Sciatic nerve (tissue), 2 donors: ENCODE measurements at regions not wholly inside any gene's neighbourhood (a gene's known extent, or its start where the extent isn't known, plus 50 kb on each side); places are given as distances from the start of the nearest gene placed in this dataset.
A peak's percentile ranks its signal among the peaks of the same experiment; 100 is the strongest.
"Not testable (repeated sequence)": the region's sequence is repeated elsewhere in the genome, so short reads cannot be mapped to it uniquely, and the experiment has no call there.

Experiments used
- ATAC-seq: fragments of 200-7000 bp; cut with Tn5 transposase; one replicate; pipeline ENCODE4 v1.9.1; 2020; ENCODE audit warnings: mild to moderate bottlenecking, moderate library complexity
- DNase-seq: peaks from one replicate; pipeline ENCODE4 v3.0.0-alpha.2; 2020; ENCODE audit warnings: low spot score
- intact Hi-C: fragments of 100-400 bp; cut with DNase I; formaldehyde crosslinking; loops from one replicate; pipeline ENCODE4 v1.14.2; 2022
- donor health status: DM: no; HTN: no; CAD: no.
- donor health status: DM: no; HTN: no; CAD: no.

DNA sequence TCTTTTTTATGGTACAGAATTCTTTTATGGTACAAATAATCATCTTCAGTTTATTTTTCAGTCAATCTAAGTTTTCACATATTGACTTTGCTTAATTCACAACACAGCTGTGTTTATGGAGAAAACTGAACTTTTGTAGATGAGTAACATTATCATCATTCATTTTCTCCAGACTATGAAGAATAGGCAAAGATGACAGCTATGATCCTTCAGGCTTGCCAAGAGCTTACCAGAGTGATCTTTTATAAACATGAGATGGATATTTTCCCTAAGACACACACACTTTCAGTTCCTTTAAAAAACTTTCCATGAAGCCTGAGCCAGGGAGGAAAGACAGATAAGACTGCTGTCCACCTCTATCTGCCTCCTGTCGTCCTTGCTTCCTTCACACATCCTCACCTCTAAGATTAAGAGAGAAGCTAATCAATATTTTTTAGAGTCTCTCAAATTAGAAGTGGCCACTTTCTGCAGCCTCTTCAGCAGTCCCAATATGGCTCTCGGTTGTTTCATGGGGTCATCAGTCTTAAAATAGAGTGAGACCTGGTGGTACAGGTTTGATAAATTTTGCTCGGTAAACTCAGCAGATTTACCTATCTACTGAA, 108.1 kb upstream of the SLC27A6 start:
- no peak for DNase-seq
- ATAC-seq = no peak

DNA sequence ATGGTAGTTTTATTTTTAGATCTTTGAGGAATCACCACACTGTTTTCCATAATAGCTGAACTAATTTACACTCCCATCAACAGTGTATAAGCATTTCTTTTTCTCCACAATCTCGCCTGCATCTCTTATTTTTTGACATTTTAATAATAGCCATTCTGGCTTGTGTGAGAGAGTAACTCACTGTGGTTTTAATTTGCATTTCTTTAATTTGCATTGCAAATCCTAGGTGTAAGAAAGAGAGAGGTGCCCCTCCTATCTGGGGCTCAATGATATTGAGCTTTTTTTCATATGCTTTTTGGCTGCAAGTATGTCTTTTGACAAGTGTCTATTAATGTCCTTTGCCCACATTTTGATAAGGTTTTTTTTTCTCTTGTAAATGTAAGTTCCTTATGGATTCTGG, 106.3 kb upstream of the SLC27A6 start:
- no peak for ATAC-seq
- intact Hi-C loops = no loop called here
- DNase-seq = no peak

More for the DNA sequence above, 108.1 kb upstream of the SLC27A6 start:
- intact Hi-C loops = no loop called here

DNA sequence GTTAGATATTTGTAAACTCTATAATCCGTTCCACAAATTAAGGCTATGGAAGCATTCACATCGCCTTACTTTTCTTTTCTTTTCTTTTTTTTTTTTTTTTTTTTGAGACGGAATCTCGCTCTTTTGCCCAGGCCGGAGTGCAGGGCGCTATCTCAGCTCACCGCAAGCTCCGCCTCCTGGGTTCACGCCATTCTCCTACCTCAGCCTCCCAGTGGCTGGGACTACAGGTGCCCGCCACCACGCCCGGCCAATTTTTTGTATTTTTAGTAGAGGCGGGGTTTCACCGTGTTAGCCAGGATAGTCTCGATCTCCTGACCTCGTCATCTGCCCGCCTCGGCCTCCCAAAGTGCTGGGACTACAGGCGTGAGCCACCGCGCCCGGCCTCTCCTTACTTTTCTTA, 104.1 kb upstream of the SLC27A6 start:
- DNase-seq, intact Hi-C loops, ATAC-seq: not testable (repeated sequence)

DNA sequence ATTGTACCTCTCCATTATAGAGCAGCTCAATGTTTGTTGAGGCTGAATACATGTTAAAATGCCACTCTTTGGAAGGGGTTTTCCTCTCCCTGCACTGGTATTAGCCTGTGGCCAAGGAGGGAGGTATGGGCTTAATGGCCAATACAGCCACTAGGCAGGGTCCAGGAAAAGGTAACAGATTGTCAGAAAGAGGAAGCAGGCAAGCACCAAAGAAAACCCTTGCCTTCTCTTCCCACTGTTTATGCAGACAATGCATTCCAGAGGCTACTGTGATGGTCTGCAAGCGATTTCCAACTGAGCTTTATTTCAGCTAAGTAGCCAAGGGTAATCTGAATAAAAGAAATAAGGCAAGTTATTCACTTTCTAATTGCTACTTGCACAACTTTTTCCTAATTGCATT, 95.3 kb upstream of the SLC27A6 start:
- intact Hi-C loops = no loop called here
- ATAC-seq (peak; percentile 10), DNase-seq (no peak)

DNA sequence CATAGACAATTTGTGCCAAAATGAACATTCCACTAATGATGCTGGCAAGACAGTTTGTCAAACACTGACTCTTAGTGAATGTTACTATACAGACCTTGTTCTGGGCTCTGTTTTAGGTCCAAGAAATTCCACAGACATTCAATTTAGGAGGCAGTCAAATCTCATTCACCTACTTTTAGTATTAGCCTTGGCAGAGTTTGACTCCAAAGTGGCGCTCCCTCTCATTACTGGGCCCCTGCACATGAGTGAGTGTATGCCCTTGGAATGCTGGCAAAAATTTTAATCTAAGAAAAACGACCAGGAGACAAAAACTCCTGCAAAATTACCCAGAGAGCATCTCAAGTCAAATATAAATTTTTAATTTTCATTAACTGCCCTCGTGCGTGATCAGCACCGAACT, 94.9 kb upstream of the SLC27A6 start:
- no peak for DNase-seq
- peak; percentile 20 for ATAC-seq
- intact Hi-C loops = no loop called here

DNA sequence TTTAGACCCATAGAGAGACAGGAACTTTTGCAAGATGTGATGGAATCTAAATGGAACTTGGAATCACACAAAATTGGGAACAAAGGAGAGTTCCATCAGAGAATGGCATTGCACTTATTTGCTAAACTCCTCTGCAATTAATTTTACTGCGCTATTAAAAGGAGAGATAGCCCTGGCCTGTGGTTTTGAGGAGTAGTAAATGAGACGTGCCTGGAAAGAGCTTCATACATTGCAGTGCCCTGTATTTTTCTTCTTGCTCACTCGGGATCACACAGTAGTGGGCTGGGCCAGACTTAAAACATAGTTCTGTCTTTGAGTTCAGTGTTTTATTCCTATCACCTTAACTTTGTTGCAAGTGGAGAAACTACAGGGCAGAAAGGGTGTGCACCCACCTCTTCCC, 94.4 kb upstream of the SLC27A6 start:
- ATAC-seq (peak; percentile 30), DNase-seq (no peak)
- intact Hi-C loops = no loop called here

DNA sequence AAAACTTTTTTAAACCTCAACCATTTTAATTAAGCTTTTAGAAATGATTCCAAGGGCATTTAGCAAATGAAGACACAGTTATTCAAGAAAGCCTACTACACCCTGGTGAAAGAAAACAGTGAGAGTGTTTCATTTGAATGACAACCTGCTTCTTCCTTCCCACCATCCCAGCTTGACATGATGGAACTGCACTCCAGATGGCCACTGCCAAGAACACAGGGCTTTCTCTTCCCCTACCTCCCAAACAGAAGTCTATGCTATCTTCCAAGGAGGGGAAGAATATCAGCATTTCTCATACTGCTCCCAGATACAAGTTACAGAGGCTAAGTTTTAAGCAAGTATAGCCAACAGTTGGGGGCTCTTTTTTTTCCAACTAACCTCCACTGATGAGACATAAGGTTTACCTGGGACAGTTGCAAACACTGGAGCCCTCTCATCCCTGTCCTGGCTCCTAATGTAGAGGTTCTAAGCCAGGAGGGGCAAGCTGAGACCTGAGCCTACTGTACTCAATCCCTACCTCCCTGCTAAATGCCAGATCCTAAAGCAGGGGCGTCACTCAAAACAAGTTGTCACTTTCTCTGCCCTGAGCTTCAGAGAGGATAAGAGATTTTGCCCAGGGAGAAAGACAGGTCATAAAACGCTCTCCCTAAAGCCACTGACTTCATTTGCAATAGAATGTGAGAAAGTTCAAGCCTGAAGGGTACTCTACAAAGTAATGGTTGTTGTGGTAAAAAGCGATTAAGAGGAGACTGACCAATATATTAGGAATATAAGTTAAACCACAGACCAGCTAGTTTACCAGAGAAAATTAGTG, 88.5 kb upstream of the SLC27A6 start:
- intact Hi-C loops = no loop called here
- DNase-seq = no peak
- ATAC-seq = no peak

DNA sequence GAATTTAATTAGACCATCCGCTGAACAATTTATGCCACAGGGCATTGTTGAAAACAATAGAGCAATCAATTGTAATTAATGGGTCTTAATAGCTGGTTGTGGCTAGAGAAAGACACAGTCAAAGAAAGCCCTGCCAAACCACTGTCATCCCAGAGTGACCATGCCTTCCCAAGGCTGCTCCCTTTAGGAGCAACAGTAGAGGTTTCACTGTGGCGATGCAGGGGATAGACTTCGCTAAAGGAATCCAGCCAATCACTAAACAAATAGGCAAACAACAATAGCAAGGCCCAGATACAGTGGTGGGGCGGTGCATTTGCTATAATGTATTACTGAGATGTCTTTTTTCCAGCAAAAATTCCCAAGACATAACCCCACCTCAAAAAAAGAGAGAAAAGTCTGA, 87.8 kb upstream of the SLC27A6 start:
- ATAC-seq (no peak), DNase-seq (no peak)
- intact Hi-C loops = no loop called here

DNA sequence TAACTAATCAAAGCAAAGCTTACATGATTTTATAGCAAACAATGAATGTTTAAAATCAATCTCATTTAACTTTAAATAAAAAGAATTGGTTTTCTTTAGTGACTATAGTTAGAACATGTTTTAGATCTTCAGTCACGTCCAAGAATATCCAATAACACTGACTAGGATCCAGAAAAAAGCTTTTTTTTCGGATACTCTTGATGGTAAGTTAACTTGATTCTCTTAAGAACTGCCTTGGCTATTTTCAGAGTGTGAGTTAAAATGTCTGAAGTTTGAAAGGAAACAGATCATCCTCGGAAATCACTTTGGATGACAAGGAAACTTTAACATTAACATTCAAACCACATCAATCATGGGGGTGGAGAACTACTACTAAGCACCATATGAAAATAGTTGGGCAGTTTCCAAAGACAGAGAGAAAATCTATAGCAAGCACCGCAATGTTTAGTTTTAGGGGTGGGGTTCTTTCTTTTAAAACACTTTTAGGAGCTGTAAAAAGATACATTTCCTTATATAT, 83.7 kb upstream of the SLC27A6 start:
- ATAC-seq (no peak), DNase-seq (no peak)
- intact Hi-C loops = no loop called here

DNA sequence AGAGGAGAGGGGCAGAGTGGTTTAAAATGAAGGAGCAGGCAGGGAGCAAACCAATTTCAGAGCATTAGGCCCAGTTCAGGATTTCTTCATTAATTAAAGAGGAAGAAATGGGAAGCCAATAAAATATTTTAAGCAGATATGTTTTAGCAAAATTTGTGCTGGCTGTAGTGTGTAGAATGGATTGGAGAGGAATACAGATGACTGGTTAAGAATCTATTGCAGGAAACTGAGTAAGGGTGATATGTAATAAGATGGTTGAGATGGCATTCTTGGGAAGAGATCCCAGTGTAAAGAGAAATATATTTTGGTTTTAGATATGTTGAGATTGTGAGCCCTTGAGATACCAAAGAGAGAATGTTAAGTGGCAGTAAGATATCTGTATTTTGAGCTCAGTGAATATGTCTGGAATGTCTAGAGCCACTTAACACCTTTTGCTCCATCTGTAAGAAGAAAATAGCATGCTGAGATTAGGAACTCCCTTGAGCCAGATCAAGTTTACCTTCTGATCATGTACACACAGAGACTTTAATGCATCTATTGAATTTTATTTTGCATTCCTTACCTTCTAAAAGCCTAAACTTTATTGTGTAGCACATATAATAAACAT, 79.5 kb upstream of the SLC27A6 start:
- no peak for ATAC-seq
- DNase-seq = no peak
- intact Hi-C loops = no loop called here

DNA sequence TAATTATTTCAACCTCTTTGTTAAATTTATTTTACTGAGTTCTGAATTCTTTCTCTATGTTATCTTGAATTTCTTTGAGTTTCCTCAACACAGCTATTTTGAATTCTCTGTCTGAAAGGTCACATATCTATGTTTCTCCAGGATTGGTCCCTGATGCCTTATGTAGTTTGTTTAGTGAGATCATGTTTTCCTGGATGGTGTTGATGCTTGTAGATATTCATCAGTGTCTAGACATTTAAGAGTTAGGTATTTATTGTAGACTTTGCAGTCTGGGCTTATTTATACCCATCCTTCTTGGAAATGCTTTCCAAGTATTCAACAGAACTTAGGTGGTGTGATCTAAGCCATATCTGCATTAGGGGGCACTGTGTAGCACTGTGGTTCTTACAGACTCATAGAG, 70.2 kb upstream of the SLC27A6 start:
- intact Hi-C loops = no loop called here
- ATAC-seq (no peak), DNase-seq (no peak)

DNA sequence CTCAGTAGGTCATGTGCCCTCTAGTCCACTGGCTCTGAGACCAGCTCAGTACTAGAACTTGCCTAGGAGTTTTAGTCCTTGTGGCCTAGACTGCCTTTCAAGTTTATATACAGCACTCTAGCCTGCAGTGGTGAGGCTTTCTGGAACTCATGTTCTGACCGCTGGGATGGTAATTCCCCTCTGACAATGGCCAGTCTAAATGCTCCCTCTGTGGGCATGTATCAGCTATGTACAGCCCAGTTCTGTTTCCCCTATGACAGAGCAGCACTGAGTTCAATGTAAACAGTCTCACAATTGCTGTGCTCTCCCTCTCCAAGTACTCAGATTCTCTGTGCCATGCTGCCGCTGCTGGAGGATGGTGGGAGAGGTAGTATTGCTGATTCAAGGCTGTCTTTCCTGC, 68.6 kb upstream of the SLC27A6 start:
- intact Hi-C loops = no loop called here
- DNase-seq (no peak), ATAC-seq (no peak)

DNA sequence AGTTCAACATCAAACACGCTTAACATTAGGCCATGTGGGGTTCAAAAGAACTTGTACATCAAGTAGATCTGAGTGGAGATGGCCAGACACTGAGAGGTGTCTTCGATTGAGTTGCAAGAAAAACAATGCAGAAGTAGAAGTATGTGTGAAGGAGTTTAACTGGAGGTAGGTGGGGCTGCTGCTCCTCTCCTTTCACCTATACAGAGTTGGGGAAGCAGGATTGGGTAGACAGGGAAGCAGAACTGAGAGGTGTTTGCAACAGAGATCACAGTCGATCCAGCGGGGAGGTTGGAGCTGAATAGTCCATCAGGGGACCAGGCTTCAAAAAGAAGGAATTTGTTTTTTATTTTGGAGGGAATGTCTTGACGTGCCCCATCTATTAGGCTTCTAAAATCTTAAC, 61.7 kb upstream of the SLC27A6 start:
- no peak for DNase-seq
- intact Hi-C loops = no loop called here
- no peak for ATAC-seq

DNA sequence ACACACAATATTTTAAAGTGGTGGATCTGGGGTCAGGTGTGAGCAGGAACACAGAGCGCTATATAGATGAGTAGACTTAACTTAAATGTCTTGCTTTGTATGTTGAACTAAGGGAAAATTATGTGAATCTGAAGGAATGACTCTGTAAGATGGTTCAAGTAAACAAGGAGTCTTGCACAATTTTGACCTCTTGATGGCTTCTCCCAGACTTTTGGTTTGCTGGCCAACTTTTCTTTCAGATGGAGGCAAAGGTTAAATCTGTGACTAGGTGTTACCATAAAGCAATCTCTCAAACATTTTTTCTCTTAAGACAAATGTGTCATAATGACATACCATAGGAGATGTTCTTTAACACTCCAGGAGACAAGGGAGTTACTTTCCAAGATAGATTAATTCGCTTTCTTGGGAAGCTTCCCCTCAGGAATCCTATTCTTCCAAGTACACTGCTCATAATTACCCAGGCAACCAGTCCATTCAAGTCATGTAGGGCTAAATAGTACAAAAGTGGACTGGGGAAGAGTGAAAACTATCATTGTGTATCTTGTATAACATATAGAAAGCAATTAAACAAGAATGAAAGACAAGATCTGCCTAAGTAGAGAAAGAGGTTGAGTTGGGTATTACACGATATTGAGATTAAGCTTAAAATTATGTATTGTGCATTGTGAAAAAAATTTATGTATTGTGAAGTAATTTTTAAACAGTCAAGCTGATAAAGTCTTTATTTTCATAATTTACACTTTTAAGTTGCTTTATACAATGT, 60.3 kb upstream of the SLC27A6 start:
- ATAC-seq = no peak
- DNase-seq = no peak
- intact Hi-C loops = no loop called here

DNA sequence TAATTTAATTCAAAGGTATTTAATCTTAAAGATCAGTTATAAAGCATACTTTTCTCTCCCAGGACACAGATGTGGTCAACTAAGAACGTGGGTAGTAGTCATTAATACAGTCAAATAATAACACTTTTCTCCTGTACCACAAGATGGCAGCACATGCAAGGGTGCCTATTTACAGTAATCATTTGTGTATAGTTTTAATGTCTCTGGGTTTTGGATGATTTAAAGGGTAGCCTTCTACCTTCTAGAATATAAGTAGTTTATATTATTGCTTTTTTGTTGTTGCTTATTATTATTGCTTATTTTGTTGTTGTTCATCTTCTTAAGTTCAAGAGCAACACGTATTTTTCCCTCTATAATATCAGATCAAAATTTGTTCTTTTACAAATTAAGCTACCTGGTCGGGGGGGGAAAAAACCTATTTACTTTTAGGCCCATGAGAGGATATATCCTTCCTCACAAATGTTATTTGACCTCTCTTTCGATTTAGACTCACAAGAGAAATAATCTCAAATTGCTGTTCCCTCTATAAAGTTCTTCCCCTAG, 59.6 kb upstream of the SLC27A6 start:
- DNase-seq = no peak
- intact Hi-C loops = no loop called here
- peak; percentile 74 for ATAC-seq

DNA sequence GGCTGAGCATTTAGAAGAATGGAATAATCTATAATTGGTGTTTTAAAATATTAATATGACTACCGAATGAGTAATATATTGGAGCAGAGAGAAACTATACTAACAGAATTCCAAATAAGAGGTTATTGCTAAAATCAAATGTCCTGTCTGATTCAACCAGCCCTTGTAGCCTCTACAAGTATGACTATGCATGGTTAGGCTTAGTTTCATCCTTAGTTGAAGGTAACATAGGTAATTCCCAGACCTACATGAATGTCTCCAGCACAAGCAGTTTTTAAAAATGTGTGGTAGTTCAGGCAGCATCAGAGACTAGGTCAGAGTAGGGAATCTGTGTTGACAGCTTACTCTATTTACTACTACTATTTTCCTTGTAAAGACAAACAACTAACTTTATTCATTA, 51.7 kb upstream of the SLC27A6 start:
- no peak for ATAC-seq
- intact Hi-C loops = no loop called here

More for the DNA sequence above, 51.7 kb upstream of the SLC27A6 start:
- DNase-seq = no peak
